ENCODE measurements at regions not wholly inside any gene's neighbourhood (a gene's known extent, or its start where the extent isn't known, plus 50 kb on each side); places are given as distances from the start of the nearest gene placed in this dataset.

DNA sequence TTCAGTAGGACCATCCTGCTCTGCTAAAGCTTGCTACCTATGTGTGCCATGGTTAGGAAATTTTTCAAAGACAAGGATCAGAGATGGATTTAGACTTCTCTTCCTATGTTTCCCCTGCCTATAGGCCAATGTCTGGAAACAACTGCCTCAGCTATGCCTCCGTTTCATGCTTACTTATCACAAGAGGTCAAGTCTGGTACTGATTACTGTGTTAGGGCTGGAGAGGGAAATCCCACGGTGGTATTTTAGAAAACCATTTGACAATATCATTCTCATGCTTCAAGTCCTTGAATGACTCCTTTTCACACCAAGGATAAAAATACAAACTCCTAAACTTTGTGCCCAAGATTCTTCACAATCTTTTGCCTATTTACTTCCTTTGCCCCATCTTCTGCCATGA, 484.3 kb downstream of the DHX35 start:
- no peak for DNase-seq (ENCODE audit: low spot score)
- TF ChIP-seq, protein P1, sequence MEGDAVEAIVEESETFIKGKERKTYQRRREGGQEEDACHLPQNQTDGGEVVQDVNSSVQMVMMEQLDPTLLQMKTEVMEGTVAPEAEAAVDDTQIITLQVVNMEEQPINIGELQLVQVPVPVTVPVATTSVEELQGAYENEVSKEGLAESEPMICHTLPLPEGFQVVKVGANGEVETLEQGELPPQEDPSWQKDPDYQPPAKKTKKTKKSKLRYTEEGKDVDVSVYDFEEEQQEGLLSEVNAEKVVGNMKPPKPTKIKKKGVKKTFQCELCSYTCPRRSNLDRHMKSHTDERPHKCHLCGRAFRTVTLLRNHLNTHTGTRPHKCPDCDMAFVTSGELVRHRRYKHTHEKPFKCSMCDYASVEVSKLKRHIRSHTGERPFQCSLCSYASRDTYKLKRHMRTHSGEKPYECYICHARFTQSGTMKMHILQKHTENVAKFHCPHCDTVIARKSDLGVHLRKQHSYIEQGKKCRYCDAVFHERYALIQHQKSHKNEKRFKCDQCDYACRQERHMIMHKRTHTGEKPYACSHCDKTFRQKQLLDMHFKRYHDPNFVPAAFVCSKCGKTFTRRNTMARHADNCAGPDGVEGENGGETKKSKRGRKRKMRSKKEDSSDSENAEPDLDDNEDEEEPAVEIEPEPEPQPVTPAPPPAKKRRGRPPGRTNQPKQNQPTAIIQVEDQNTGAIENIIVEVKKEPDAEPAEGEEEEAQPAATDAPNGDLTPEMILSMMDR (IDR thresholded peaks at IDR 0.05; ENCODE audit: extremely low read depth, missing control alignments) = no peak

DNA sequence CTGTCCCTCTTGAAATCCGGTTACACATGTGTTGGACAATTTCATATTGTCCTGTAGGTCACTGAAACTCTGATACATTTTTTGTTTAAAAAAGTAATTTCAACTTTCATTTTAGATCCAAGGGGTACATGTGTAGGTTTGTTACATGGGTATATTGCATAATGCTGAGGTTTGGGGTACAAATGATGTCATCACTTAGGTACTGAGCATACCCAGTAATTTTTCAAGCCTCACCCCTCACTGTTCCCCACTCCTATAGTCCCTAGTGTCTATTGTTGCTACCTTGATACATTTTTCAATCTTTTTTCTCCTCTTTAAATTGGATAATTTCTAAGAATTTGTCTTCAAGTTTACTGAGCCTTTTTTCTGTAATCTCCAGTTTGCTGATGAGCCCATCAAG, 483.0 kb downstream of the DHX35 start:
- TF ChIP-seq, protein P1 (IDR thresholded peaks at IDR 0.05; ENCODE audit: extremely low read depth, missing control alignments) = no peak
- no peak for DNase-seq (ENCODE audit: low spot score)

DNA sequence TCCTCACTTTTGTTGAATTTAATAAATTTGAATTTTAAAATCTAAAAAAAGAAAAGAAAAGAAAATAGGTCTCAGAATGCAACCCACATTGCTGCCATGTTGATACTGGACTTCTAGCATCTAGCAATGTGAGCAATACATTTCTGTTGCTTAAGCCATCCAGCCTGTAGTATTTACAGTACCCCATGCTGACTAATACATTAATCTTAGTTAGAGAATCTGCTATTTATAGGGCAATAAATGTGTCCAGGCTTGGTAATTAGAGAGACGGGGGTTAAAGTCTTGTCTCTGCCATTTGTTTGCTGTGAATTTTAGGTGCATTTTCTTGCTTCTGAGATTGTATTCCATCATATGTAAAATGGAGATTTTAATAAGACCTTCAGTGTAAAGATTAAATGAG, 471.3 kb downstream of the DHX35 start:
- TF ChIP-seq, protein P1 (IDR thresholded peaks at IDR 0.05; ENCODE audit: extremely low read depth, missing control alignments) = no peak

DNA sequence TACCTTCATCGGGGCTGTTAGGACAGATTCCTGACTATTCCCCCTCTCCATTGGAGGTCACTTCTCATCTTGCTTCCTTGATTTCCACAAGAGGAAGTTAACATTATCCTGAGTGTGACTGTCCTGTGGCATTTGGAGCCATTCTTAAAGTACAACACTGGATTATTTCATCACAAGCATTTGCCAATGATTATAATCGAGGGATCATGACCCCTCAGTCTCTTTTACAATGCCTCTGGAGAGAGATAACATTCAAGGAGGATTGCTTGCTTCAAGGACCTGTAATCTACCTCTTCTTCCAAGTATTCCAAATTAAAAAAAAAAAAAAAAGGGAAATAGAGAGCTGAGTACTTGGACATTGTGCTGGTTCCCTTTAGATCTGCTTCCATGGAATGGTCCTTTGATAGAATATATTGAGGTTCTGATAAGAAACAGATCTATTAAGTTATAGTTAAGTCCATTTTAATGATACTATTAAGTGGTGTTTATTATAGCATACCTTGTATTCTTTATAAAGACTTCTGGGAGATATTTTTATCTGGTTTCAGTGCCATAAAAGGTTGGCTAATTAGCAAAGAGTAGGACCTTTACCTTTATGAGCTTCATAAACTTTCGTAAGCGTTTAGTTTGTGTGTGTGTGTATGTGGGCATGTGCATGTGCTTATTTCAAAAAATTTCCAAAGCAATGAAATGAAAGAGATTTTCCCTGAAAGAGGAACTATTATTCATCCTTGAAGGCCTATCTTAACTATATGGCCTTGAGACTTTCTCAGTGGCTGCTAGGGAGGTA, 469.1 kb downstream of the DHX35 start:
- DNase-seq (ENCODE audit: low spot score) = no peak
- TF ChIP-seq, protein P1 (IDR thresholded peaks at IDR 0.05; ENCODE audit: extremely low read depth, missing control alignments) = no peak

More for the DNA sequence above, 471.3 kb downstream of the DHX35 start:
- DNase-seq (ENCODE audit: low spot score) = no peak

DNA sequence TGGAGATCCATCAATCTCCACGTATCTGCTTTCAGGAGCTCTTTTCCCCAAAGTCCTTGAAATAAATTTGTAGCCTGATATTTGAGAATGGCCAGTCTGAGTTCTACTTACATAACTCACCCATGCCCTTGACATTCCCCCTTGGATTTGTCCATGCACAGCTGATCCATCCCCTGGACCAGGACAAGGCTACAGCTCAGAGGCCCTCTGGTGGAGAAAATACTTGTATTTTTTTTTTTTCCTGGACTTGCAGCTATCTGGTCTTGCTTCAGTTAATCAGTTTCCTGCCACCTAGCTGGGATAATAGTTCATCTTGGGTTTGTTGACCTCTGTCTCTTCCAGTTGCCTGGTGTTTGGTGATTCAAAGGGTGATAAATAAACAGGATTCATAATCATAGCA, 467.6 kb downstream of the DHX35 start:
- DNase-seq (ENCODE audit: low spot score) = no peak
- TF ChIP-seq, protein P1 (IDR thresholded peaks at IDR 0.05; ENCODE audit: extremely low read depth, missing control alignments) = no peak

DNA sequence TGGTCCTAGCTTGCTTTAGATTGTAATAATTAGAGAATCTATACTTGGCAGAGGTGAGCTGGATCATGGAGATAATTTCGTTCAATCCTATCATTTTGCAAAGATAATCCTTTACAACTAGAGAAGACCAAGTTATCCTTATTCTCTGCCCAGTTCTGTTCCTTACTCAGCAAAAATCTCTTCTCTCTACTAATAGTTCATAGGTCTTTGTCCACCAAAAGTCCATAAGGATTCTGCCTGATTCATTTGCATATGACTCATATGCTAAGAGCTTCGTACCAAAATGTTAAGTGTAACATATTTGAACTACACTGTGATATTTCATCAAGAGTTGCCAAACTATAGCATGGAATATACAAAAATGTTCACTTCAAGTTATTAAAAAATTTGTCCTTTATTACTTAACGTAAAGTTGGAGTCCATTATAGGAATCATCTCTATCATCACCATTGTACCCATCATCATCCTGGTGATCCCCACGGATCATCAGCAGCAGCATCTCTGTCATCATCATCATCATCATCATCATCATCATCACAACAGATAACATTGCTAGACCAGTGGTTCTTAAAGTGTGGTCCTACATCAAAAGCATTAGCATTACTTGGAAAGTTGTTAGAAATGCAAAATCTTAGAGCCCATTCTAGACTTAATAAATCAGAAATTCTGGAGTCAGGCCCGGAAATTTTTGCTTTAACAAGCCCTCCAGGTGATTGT, 463.0 kb downstream of the DHX35 start:
- no peak for DNase-seq (ENCODE audit: low spot score)
- TF ChIP-seq, protein P1 (IDR thresholded peaks at IDR 0.05; ENCODE audit: extremely low read depth, missing control alignments) = no peak

DNA sequence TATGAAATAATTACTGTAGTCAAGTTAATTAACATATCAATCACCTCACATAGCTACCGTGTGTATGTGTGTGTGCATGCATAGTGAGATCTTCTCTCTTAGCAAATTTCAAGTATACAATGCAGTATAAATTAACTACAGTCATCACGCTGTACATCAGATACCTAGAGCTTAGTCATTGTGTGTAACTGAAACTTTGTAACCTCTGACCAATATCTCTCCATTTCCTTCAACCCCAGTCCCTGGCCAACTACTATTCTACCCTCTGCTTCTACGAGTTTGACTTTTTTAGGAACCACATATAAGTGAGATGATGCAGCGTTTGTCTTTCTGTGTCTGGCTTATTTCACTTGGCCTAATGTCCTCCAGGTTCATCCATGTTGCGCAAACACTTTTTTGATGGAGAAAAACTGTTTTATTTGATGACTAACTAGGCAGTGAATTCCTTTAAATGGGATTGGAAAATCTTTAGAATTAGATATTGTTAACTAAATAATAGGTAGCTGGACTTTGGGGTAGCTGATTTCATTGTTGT, 459.5 kb downstream of the DHX35 start:
- DNase-seq (ENCODE audit: low spot score) = no peak
- TF ChIP-seq, protein P1 (IDR thresholded peaks at IDR 0.05; ENCODE audit: extremely low read depth, missing control alignments) = no peak
